WTC11 (cell line): ENCODE measurements at regions not wholly inside any gene's neighbourhood (a gene's known extent, or its start where the extent isn't known, plus 50 kb on each side); places are given as distances from the start of the nearest gene placed in this dataset.

Experiments used
- ATAC-seq: fragments of 200-7000 bp; cut with Tn5 transposase; 2 replicates; pipeline ENCODE4 v1.10.0; 2021; ENCODE audit warnings: mild to moderate bottlenecking, moderate library complexity
- CTCF ChIA-PET: fragments of 300-600 bp; sonication (Branson Sonifier 250); formaldehyde crosslinking; loops from one replicate; lab custom pipeline; 2021; ENCODE audit warnings: antibody characterized with exemption; lab: Charles Lee
- POLR2A ChIA-PET: fragments of 350-600 bp; sonication (Branson Sonifier 250); formaldehyde crosslinking; loops from one replicate; lab custom pipeline; 2021; ENCODE audit warnings: antibody characterized with exemption; lab: Charles Lee
- DNase-seq: peaks from one replicate; pipeline ENCODE4 v3.0.0; 2021; ENCODE audit warnings: low spot score
- H3K27ac Mint-ChIP-seq: 2 replicates; pipeline ENCODE4 v1.8.0; 2021; ENCODE audit warnings: mixed read lengths
- H3K27me3 Mint-ChIP-seq: 2 replicates; pipeline ENCODE4 v1.8.0; 2021; ENCODE audit warnings: low read depth, mild to moderate bottlenecking, moderate library complexity, mixed read lengths
- H3K36me3 Mint-ChIP-seq: 2 replicates; pipeline ENCODE4 v1.8.0; 2021; ENCODE audit warnings: mixed read lengths
- H3K4me1 Mint-ChIP-seq: 2 replicates; pipeline ENCODE4 v1.8.0; 2022; ENCODE audit warnings: mixed read lengths
- H3K4me3 Mint-ChIP-seq: 2 replicates; pipeline ENCODE4 v1.8.0; 2021; ENCODE audit warnings: mild to moderate bottlenecking, moderate library complexity, mixed read lengths
- H3K9me3 Mint-ChIP-seq: 2 replicates; pipeline ENCODE4 v1.8.0; 2021; ENCODE audit warnings: mixed read lengths
- AFF4 ChIP-seq: sonication (generic); formaldehyde crosslinking; IDR thresholded peaks from 2 replicates; pipeline ENCODE4 v1.8.1; 2023; ENCODE audit warnings: mild to moderate bottlenecking, missing genetic modification reagents, borderline replicate concordance
- E2F4 ChIP-seq: sonication (generic); formaldehyde crosslinking; IDR thresholded peaks from 2 replicates; pipeline ENCODE4 v1.8.1; 2022; ENCODE audit warnings: low read depth, mild to moderate bottlenecking, moderate library complexity, missing genetic modification reagents, borderline replicate concordance
- ELF4 ChIP-seq: sonication (generic); formaldehyde crosslinking; IDR thresholded peaks from 2 replicates; pipeline ENCODE4 v1.8.1; 2022; ENCODE audit warnings: low read depth, mild to moderate bottlenecking, moderate library complexity, missing genetic modification reagents
- GABPB1 ChIP-seq: sonication (generic); formaldehyde crosslinking; IDR thresholded peaks from 2 replicates; pipeline ENCODE4 v1.8.1; 2023; ENCODE audit warnings: mild to moderate bottlenecking, missing genetic modification reagents
- HMGA2 ChIP-seq: fragments of 250-450 bp; sonication (Bioruptor Pico); IDR thresholded peaks from 2 replicates; pipeline ENCODE4 v1.4.0; 2021; ENCODE audit warnings: mild to moderate bottlenecking, moderate library complexity
- KAT7 ChIP-seq: sonication (generic); formaldehyde crosslinking; IDR thresholded peaks from 2 replicates; pipeline ENCODE4 v1.8.1; 2023; ENCODE audit warnings: missing genetic modification reagents, mild to moderate bottlenecking, borderline replicate concordance
- NR1H2 ChIP-seq: sonication (generic); formaldehyde crosslinking; IDR thresholded peaks from 2 replicates; pipeline ENCODE4 v1.9.0; 2021; ENCODE audit warnings: mild to moderate bottlenecking, moderate library complexity, missing genetic modification reagents
- NR2C2 ChIP-seq: sonication (generic); formaldehyde crosslinking; IDR thresholded peaks from 2 replicates; pipeline ENCODE4 v1.8.0; 2022; ENCODE audit warnings: mild to moderate bottlenecking, missing genetic modification reagents
- OVOL2 ChIP-seq: fragments of 250-450 bp; sonication (Bioruptor Pico); IDR thresholded peaks from 2 replicates; pipeline ENCODE4 v1.9.0; 2021; ENCODE audit warnings: mild to moderate bottlenecking, borderline replicate concordance
- PREB ChIP-seq: sonication (generic); formaldehyde crosslinking; IDR thresholded peaks from 2 replicates; pipeline ENCODE4 v1.8.1; 2022; ENCODE audit warnings: mild to moderate bottlenecking, missing genetic modification reagents, moderate library complexity, borderline replicate concordance
- PRRX2 ChIP-seq: fragments of 250-450 bp; sonication (Bioruptor Pico); IDR thresholded peaks from 2 replicates; pipeline ENCODE4 v1.8.0; 2021; ENCODE audit warnings: mild to moderate bottlenecking
- ZNF138 ChIP-seq: sonication (generic); formaldehyde crosslinking; conservative IDR thresholded peaks from 2 replicates; pipeline ENCODE4 v1.8.1; 2022; ENCODE audit warnings: mild to moderate bottlenecking, moderate library complexity, missing genetic modification reagents
- ZNF219 ChIP-seq: sonication (generic); formaldehyde crosslinking; IDR thresholded peaks from 2 replicates; pipeline ENCODE4 v1.8.0; 2023; ENCODE audit warnings: missing genetic modification reagents, mild to moderate bottlenecking, borderline replicate concordance
- ZNF263 ChIP-seq: sonication (generic); formaldehyde crosslinking; IDR thresholded peaks from 2 replicates; pipeline ENCODE4 v1.8.1; 2022; ENCODE audit warnings: low read depth, mild to moderate bottlenecking, moderate library complexity, missing genetic modification reagents
- ZNF416 ChIP-seq: fragments of 250-450 bp; sonication (Bioruptor Pico); IDR thresholded peaks from 2 replicates; pipeline ENCODE4 v1.9.0; 2021; ENCODE audit warnings: mild to moderate bottlenecking, inconsistent platforms
- TF ChIP-seq, protein P1 (sequence below): sonication (generic); formaldehyde crosslinking; IDR thresholded peaks from 2 replicates; pipeline ENCODE4 v1.8.1; 2022; ENCODE audit warnings: missing genetic modification reagents, borderline replicate concordance
- TF ChIP-seq, protein P2 (sequence below): sonication (generic); formaldehyde crosslinking; IDR thresholded peaks from 2 replicates; pipeline ENCODE4 v1.8.1; 2023; ENCODE audit warnings: mild to moderate bottlenecking, missing genetic modification reagents, moderate library complexity
- TF ChIP-seq, protein P3 (sequence below): sonication (generic); formaldehyde crosslinking; IDR thresholded peaks from 2 replicates; pipeline ENCODE4 v1.8.1; 2023; ENCODE audit warnings: mild to moderate bottlenecking, missing genetic modification reagents, moderate library complexity

GRCh38 chr10:56920601-56921261 lies 559.7 kb upstream of the ZWINT start (continued):
- TF ChIP-seq AFF4 (no peak), ZNF416 (CRISPR knock-in tag) (no peak), OVOL2 (CRISPR knock-in tag) (no peak), ZNF263 (no peak), ZNF219 (CRISPR knock-in tag) (no peak), E2F4 (CRISPR knock-in tag) (no peak), NR2C2 (CRISPR knock-in tag) (no peak), NR1H2 (CRISPR knock-in tag) (no peak), HMGA2 (CRISPR knock-in tag) (no peak), ELF4 (CRISPR knock-in tag) (no peak)
- TF ChIP-seq, protein P1, sequence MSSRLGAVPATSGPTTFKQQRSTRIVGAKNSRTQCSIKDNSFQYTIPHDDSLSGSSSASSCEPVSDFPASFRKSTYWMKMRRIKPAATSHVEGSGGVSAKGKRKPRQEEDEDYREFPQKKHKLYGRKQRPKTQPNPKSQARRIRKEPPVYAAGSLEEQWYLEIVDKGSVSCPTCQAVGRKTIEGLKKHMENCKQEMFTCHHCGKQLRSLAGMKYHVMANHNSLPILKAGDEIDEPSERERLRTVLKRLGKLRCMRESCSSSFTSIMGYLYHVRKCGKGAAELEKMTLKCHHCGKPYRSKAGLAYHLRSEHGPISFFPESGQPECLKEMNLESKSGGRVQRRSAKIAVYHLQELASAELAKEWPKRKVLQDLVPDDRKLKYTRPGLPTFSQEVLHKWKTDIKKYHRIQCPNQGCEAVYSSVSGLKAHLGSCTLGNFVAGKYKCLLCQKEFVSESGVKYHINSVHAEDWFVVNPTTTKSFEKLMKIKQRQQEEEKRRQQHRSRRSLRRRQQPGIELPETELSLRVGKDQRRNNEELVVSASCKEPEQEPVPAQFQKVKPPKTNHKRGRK (CRISPR knock-in tag) = no peak
- TF ChIP-seq, protein P2, sequence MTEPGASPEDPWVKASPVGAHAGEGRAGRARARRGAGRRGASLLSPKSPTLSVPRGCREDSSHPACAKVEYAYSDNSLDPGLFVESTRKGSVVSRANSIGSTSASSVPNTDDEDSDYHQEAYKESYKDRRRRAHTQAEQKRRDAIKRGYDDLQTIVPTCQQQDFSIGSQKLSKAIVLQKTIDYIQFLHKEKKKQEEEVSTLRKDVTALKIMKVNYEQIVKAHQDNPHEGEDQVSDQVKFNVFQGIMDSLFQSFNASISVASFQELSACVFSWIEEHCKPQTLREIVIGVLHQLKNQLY (CRISPR knock-in tag) = no peak
- TF ChIP-seq, protein P3, sequence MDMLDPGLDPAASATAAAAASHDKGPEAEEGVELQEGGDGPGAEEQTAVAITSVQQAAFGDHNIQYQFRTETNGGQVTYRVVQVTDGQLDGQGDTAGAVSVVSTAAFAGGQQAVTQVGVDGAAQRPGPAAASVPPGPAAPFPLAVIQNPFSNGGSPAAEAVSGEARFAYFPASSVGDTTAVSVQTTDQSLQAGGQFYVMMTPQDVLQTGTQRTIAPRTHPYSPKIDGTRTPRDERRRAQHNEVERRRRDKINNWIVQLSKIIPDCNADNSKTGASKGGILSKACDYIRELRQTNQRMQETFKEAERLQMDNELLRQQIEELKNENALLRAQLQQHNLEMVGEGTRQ = no peak
- TF ChIP-seq, all 79 proteins: peak for 0

GRCh38 chr10:56912043-56912442 lies 551.0 kb upstream of the ZWINT start:
- ATAC-seq = no peak
- CTCF ChIA-PET = no interaction called here

More at GRCh38 chr10:56912043-56912442, 551.0 kb upstream of the ZWINT start:
- Mint-ChIP-seq H3K9me3 (peaks cover 9% of the 10 kb centered on the region), H3K27me3 (no peaks in the 10 kb centered on the region), H3K27ac (no peak overlapping the region), H3K4me3 (no peak overlapping the region), H3K4me1 (peaks cover under 1% of the 10 kb centered on the region), H3K36me3 (no peaks in the 10 kb centered on the region)
- TF ChIP-seq ZNF219 (CRISPR knock-in tag) (no peak), GABPB1 (no peak), KAT7 (no peak), PRRX2 (CRISPR knock-in tag) (no peak), ZNF138 (CRISPR knock-in tag) (no peak), PREB (CRISPR knock-in tag) (no peak)
- POLR2A ChIA-PET = no interaction called here
- no peak for DNase-seq
